Keratinocyte (primary cell): ENCODE measurements at regions not wholly inside any gene's neighbourhood (a gene's known extent, or its start where the extent isn't known, plus 50 kb on each side); places are given as distances from the start of the nearest gene placed in this dataset.

ENCODE experiments used
- DNase-seq: peaks from one replicate; pipeline ENCODE4 v3.0.0-alpha.2; 2011; ENCODE audit warnings: low read depth, missing footprints, low spot score
- FAIRE-seq: peaks from 2 replicates; lab custom pipeline; 2011; peaks lifted over from hg19 to GRCh38; lab: Jason Lieb, UNC
- H2AFZ ChIP-seq: 2 replicates; pipeline ENCODE4 v1.6.0; 2012; ENCODE audit warnings: low read length, control low read depth, inconsistent platforms; ENCODE audit not compliant: control insufficient read depth
- H3K27ac ChIP-seq: 2 replicates; pipeline ENCODE4 v1.5.1; 2011; ENCODE audit warnings: low read length; ENCODE audit not compliant: control insufficient read depth, insufficient read depth
- H3K27me3 ChIP-seq: 3 replicates; pipeline ENCODE4 v1.6.0; 2011; ENCODE audit warnings: low read length; ENCODE audit not compliant: control insufficient read depth, insufficient read depth; ENCODE audit errors: extremely low read depth
- H3K36me3 ChIP-seq, 2 experiments: 2 replicates in 1 of 2; 3 replicates in 1 of 2; pipeline ENCODE4 v1.5.1; 2011; ENCODE audit warnings: low read length in 2 of 2, mild to moderate bottlenecking in 1 of 2; ENCODE audit not compliant: control insufficient read depth in 2 of 2, insufficient read depth in 2 of 2; ENCODE audit errors: extremely low read depth in 1 of 2
- H3K4me1 ChIP-seq: 3 replicates; pipeline ENCODE4 v1.5.1; 2011; ENCODE audit warnings: low read length; ENCODE audit not compliant: control insufficient read depth, insufficient read depth; ENCODE audit errors: extremely low read depth
- H3K4me2 ChIP-seq: 3 replicates; pipeline ENCODE4 v1.6.0; 2011; ENCODE audit warnings: low read depth, low read length; ENCODE audit not compliant: control insufficient read depth, insufficient read depth; ENCODE audit errors: extremely low read depth
- H3K4me3 ChIP-seq, 3 experiments: fragments of 200-600 bp in 1 of 3; sonication (generic) in 1 of 3; 2 replicates in 2 of 3; 3 replicates in 1 of 3; pipeline ENCODE4 v1.5.1; 2011 to 2016; ENCODE audit warnings: low read length in 3 of 3, mild to moderate bottlenecking in 3 of 3, control low read depth in 2 of 3, inconsistent platforms in 1 of 3, low read depth in 1 of 3, mixed read lengths in 1 of 3, mixed run types in 1 of 3, moderate library complexity in 1 of 3; ENCODE audit not compliant: control insufficient read depth in 2 of 3, insufficient read depth in 2 of 3; ENCODE audit errors: extremely low read depth in 1 of 3
- H3K79me2 ChIP-seq: 2 replicates; pipeline ENCODE4 v1.6.0; 2012; ENCODE audit warnings: low read length; ENCODE audit not compliant: control insufficient read depth, insufficient read depth
- H3K9ac ChIP-seq: 3 replicates; pipeline ENCODE4 v1.6.0; 2011; ENCODE audit warnings: low read length; ENCODE audit not compliant: control insufficient read depth, insufficient read depth; ENCODE audit errors: extremely low read depth
- H3K9me1 ChIP-seq: 3 replicates; pipeline ENCODE4 v1.6.0; 2011; ENCODE audit warnings: low read length; ENCODE audit not compliant: control insufficient read depth, insufficient read depth; ENCODE audit errors: extremely low read depth
- H3K9me3 ChIP-seq: 2 replicates; pipeline ENCODE4 v1.5.1; 2012; ENCODE audit warnings: low read depth, low read length; ENCODE audit not compliant: control insufficient read depth
- H4K20me1 ChIP-seq: 3 replicates; pipeline ENCODE4 v1.6.0; 2011; ENCODE audit warnings: low read length; ENCODE audit not compliant: control insufficient read depth, insufficient read depth; ENCODE audit errors: extremely low read depth
- EZH2 ChIP-seq: IDR thresholded peaks from one replicate; pipeline ENCODE4 v1.6.1; 2012; ENCODE audit warnings: inconsistent platforms, mild to moderate bottlenecking, low read length, moderate library complexity
- dilution Hi-C: fragments of 300-500 bp; cut with MboI; formaldehyde crosslinking; loops from one replicate; pipeline ENCODE4 v1.7.0; 2020; ENCODE audit warnings: low sequenced_read_pairs; ENCODE audit not compliant: extremely low pct_ligation_motif_present
- TF ChIP-seq, protein P1 (sequence below), 3 experiments: IDR thresholded peaks in 1 of 3; conservative IDR thresholded peaks in 1 of 3; optimal IDR thresholded peaks in 1 of 3; 2 replicates in 2 of 3; 3 replicates in 1 of 3; pipeline versions ENCODE3 to v1.5.1; 2011; ENCODE audit warnings: low read length in 3 of 3, mild to moderate bottlenecking in 3 of 3, moderate library complexity in 2 of 3, control low read depth in 1 of 3, inconsistent platforms in 1 of 3; ENCODE audit not compliant: insufficient read depth in 2 of 3; ENCODE audit errors: extremely low read depth in 1 of 3

DNA sequence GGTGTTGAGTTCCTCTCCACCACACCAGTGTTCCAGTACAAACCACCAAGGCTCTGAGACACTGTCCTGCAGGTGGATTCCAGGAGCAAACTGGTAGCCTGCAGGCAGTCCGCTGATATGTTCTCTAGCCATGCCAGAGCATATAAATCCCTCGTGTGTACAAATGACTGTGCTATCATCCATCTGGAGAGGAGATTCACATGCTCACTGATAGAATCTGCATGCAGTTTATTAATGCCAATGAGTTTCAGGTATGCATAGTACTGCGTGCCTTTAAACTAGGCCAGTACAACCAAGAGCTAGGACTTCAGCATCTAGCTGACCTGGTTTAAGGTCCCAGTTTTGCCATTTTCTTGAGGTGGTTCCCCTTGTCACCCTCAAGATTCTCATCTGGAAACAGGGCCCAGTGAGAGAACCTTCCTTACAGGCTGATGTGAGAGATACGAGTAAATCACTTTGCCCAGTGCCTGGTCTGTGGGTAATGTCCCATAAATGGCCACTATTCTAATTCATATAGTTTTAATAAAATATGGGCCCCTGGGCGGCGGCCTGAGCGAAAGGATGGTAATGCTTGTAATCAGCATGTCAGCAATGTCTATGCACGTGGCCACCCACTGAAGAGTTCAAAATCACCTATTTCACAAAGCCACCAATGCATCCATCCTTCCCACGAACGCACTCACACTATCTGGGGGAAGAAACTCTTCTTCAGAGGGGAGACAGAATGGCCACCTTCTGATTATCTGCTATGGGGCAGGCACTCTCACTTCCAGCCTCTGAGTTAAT is 268.0 kb upstream of the ZMIZ1 start:
- TF ChIP-seq, protein P1, sequence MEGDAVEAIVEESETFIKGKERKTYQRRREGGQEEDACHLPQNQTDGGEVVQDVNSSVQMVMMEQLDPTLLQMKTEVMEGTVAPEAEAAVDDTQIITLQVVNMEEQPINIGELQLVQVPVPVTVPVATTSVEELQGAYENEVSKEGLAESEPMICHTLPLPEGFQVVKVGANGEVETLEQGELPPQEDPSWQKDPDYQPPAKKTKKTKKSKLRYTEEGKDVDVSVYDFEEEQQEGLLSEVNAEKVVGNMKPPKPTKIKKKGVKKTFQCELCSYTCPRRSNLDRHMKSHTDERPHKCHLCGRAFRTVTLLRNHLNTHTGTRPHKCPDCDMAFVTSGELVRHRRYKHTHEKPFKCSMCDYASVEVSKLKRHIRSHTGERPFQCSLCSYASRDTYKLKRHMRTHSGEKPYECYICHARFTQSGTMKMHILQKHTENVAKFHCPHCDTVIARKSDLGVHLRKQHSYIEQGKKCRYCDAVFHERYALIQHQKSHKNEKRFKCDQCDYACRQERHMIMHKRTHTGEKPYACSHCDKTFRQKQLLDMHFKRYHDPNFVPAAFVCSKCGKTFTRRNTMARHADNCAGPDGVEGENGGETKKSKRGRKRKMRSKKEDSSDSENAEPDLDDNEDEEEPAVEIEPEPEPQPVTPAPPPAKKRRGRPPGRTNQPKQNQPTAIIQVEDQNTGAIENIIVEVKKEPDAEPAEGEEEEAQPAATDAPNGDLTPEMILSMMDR (optimal IDR thresholded peaks at IDR 0.05 in 1 of 3, IDR thresholded peaks at IDR 0.05 in 1 of 3, conservative IDR thresholded peaks at IDR 0.05 in 1 of 3; ENCODE audit: extremely low read depth in 1 of 3, insufficient read depth in 2 of 3, low read length in 3 of 3), result no peak
- TF ChIP-seq EZH2, result no peak
- H3K79me2 ChIP-seq, result no peaks in the 10 kb centered on the region
- no peak overlapping the region for H3K4me3 ChIP-seq
- H2AFZ ChIP-seq, result no peak overlapping the region
- H3K4me1 ChIP-seq, result no peaks in the 10 kb centered on the region
- H4K20me1 ChIP-seq, result no peaks in the 10 kb centered on the region
- no peak for DNase-seq
- no peaks in the 10 kb centered on the region for H3K9me1 ChIP-seq
- H3K4me2 ChIP-seq, result no peak overlapping the region
- H3K27ac ChIP-seq, result no peak overlapping the region
- H3K36me3 ChIP-seq, result no peaks in the 10 kb centered on the region
- no peak for FAIRE-seq
- peaks cover 35% of the 10 kb centered on the region for H3K27me3 ChIP-seq
- H3K9ac ChIP-seq, result no peak overlapping the region
- no peaks in the 10 kb centered on the region for H3K9me3 ChIP-seq
- dilution Hi-C loops, result no loop called here

DNA sequence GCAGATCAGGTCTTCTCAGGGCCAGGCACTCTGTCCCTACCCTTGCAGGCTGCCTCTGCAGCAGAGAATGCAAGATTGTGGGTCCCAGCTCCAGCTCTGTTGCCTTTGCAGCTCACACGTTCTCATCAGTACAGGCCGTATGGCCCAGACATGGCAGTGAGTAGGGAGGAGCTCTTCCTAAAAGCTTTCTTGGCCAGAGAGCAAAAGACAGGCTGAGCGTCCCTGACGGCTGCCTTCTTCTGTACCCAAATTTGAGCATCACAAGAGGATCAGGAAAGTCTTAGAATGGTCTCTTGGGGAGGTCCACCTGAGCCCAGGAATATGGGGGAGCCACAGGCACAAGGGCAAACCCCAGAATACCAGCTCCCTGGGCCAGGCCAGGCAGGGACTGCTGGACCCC is 266.3 kb upstream of the ZMIZ1 start:
- no peaks in the 10 kb centered on the region for H3K9me1 ChIP-seq
- TF ChIP-seq, protein P1 (optimal IDR thresholded peaks at IDR 0.05 in 1 of 3, IDR thresholded peaks at IDR 0.05 in 1 of 3, conservative IDR thresholded peaks at IDR 0.05 in 1 of 3; ENCODE audit: extremely low read depth in 1 of 3, insufficient read depth in 2 of 3, low read length in 3 of 3), result no peak
- TF ChIP-seq EZH2, result no peak
- H4K20me1 ChIP-seq, result no peaks in the 10 kb centered on the region
- no peak overlapping the region for H3K4me3 ChIP-seq
- no peak overlapping the region for H3K4me2 ChIP-seq
- FAIRE-seq (no peak), DNase-seq (no peak)
- H3K27ac ChIP-seq, result no peak overlapping the region
- no peaks in the 10 kb centered on the region for H3K9me3 ChIP-seq
- dilution Hi-C loops, result no loop called here
- H3K79me2 ChIP-seq, result no peaks in the 10 kb centered on the region
- no peak overlapping the region for H3K9ac ChIP-seq
- H3K36me3 ChIP-seq, result no peaks in the 10 kb centered on the region
- peaks cover 38% of the 10 kb centered on the region for H3K27me3 ChIP-seq
- H3K4me1 ChIP-seq, result no peaks in the 10 kb centered on the region
- no peak overlapping the region for H2AFZ ChIP-seq
